B cell (primary cell): ENCODE measurements at regions not wholly inside any gene's neighbourhood (a gene's known extent, or its start where the extent isn't known, plus 50 kb on each side); places are given as distances from the start of the nearest gene placed in this dataset.

Source experiments
- CTCF ChIP-seq: fragments of 200-600 bp; IDR thresholded peaks from one replicate; pipeline ENCODE4 v1.8.0; 2022; ENCODE audit warnings: antibody characterized with exemption, mild to moderate bottlenecking
- EZH2 ChIP-seq: IDR thresholded peaks from 2 replicates; pipeline ENCODE4 v1.6.1; 2012; ENCODE audit warnings: borderline replicate concordance, low read depth, mild to moderate bottlenecking, moderate library complexity, low read length; ENCODE audit not compliant: insufficient read depth, poor library complexity, severe bottlenecking

GRCh38 chr6:91711518-91711917 lies 1124.6 kb upstream of the MAP3K7 start:
- TF ChIP-seq CTCF (no peak), EZH2 (no peak)
